Body of pancreas (tissue), 4 donors: ENCODE measurements at regions not wholly inside any gene's neighbourhood (a gene's known extent, or its start where the extent isn't known, plus 50 kb on each side); places are given as distances from the start of the nearest gene placed in this dataset.

Source experiments
- ATAC-seq: fragments of 150-250 bp; one replicate; pipeline ENCODE4 v1.9.1; 2016
- DNase-seq, 4 donors: peaks; one replicate each; pipeline ENCODE4 v3.0.0-alpha.2; 2019
- H3K27ac ChIP-seq, 4 donors: fragments of 200-600 bp; sonication (generic); 1 replicate in 3 of 4; 2 replicates in 1 of 4; pipeline versions ENCODE4 v1.5.1 to v1.6.1; 2016 to 2019; ENCODE audit warnings: mild to moderate bottlenecking in 1 of 4, mixed read lengths in 1 of 4, moderate library complexity in 1 of 4
- H3K27me3 ChIP-seq, 2 donors: fragments of 200-600 bp; sonication (generic); one replicate each; pipeline ENCODE4 v1.6.0; 2016; ENCODE audit warnings: mild to moderate bottlenecking in 1 of 2
- H3K36me3 ChIP-seq, 2 donors: fragments of 200-600 bp; sonication (generic); replicated peaks in 1 of 2; 2 replicates each; pipeline ENCODE4 v1.5.1; 2016; ENCODE audit warnings: low read depth in 2 of 2; ENCODE audit not compliant: insufficient read depth in 1 of 2
- H3K4me1 ChIP-seq: fragments of 200-600 bp; sonication (generic); one replicate; pipeline ENCODE4 v1.6.0; 2016
- H3K4me3 ChIP-seq, 2 donors: fragments of 200-600 bp; sonication (generic); 1 replicate in 1 of 2; 2 replicates in 1 of 2; pipeline ENCODE4 v1.5.1; 2016 to 2019
- H3K9me3 ChIP-seq, 3 donors: fragments of 200-600 bp; sonication (generic); 1 replicate in 2 of 3; 2 replicates in 1 of 3; pipeline ENCODE4 v1.5.1; 2016
- POLR2A ChIP-seq, 3 donors: fragments of 450-650 bp; IDR thresholded peaks; one replicate each; pipeline ENCODE4 v1.6.1; 2016; ENCODE audit warnings: antibody characterized with exemption in 3 of 3, mild to moderate bottlenecking in 2 of 3
- WGBS, 2 donors: methylation state at CpG; one replicate each; pipeline ENCODE4 v1.1.5; 2017; 5-methylcytosine and 5-hydroxymethylcytosine counted together
- intact Hi-C: fragments of 100-400 bp; cut with DNase I; formaldehyde crosslinking; loops from one replicate; pipeline ENCODE4 v1.15.1; 2023
- TF ChIP-seq, protein P1 (sequence below), 7 experiments: fragments of 450-650 bp in 4 of 7; fragments of 200-600 bp in 3 of 7; sonication (generic) in 3 of 7; IDR thresholded peaks; one replicate each; pipeline ENCODE4 v1.5.1; 2016 to 2019; ENCODE audit warnings: antibody characterized with exemption in 7 of 7

DNA sequence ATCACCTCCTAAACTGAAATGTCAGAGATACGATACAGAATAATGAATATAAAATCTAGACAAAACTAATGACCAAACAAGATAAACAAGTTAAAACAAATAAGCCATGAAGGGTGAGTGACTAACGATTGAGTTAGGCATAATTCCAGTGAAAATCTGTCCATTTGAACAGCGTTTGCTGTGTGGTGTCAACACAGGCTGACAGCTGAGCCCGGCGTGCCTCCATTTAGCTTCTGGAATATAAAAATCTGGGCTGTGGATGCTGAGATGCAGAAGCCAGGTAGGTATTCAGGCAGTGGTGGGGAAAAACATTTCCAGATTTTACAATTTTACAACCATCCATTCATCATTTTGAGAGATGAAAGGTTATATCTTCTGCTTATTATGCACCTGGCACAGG lies 2041.4 kb upstream of the CELF4 start:
- Histone ChIP-seq H3K27me3 (no peaks in the 10 kb centered on the region), H3K9me3 (no peaks in the 10 kb centered on the region), H3K4me1 (no peaks in the 10 kb centered on the region), H3K36me3 (no peaks in the 10 kb centered on the region), H3K4me3 (no peak overlapping the region), H3K27ac (no peak overlapping the region)
- intact Hi-C loops = no loop called here
- no peak for TF ChIP-seq POLR2A (IDR thresholded peaks at IDR 0.05)
- WGBS, 2 donors = 13 to 22% methylated on average over 5 of the region's 5 CpGs
- ATAC-seq (no peak), DNase-seq (no peak)

DNA sequence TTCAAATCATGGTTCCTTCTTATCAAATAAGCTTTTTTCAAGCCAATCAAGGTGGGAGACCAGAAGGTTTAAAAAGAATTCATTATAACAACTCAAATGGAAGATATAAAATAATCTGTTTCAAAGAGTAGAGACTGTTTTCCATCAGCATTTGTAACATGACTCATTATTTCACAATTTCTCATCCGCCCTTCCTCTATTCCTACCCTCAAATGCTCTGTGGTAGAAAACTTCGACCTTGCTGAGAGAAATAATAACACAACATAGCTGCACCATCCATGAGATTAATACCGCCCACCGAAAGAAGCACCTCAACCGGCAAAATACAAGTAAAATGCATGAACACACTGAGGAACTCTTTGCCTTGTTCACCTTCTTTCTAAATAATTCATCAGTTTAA lies 2039.2 kb upstream of the CELF4 start:
- H3K36me3 ChIP-seq = no peaks in the 10 kb centered on the region
- no peaks in the 10 kb centered on the region for H3K9me3 ChIP-seq

DNA sequence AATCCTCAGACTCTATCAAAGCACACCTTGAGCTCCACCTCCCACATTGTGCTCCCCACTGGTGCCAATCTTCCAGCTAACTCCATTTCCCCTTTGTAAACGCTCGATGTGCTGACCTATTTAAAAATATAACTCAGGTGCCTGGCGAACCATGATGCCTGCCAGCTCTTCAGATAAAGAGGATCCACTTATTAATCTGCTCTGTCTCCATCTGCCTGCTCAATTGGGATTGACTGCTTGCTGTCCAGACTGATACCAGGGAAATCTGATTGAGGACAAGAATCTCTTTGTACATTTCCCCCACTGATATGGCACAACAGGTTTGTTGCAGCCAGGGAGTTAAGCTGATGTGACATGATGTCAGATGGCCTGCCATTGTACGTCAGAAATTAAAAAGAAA lies 2036.5 kb upstream of the CELF4 start:
- DNase-seq = no peak
- 62 to 79% methylated on average over 4 of the region's 4 CpGs for WGBS, 2 donors
- intact Hi-C loops = no loop called here
- no peaks in the 10 kb centered on the region for H3K36me3 ChIP-seq
- no peak for TF ChIP-seq POLR2A (IDR thresholded peaks at IDR 0.05)
- TF ChIP-seq, protein P1, sequence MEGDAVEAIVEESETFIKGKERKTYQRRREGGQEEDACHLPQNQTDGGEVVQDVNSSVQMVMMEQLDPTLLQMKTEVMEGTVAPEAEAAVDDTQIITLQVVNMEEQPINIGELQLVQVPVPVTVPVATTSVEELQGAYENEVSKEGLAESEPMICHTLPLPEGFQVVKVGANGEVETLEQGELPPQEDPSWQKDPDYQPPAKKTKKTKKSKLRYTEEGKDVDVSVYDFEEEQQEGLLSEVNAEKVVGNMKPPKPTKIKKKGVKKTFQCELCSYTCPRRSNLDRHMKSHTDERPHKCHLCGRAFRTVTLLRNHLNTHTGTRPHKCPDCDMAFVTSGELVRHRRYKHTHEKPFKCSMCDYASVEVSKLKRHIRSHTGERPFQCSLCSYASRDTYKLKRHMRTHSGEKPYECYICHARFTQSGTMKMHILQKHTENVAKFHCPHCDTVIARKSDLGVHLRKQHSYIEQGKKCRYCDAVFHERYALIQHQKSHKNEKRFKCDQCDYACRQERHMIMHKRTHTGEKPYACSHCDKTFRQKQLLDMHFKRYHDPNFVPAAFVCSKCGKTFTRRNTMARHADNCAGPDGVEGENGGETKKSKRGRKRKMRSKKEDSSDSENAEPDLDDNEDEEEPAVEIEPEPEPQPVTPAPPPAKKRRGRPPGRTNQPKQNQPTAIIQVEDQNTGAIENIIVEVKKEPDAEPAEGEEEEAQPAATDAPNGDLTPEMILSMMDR (IDR thresholded peaks at IDR 0.05) = no peak
- H3K4me1 ChIP-seq = no peaks in the 10 kb centered on the region
- no peaks in the 10 kb centered on the region for H3K9me3 ChIP-seq
- H3K4me3 ChIP-seq = no peak overlapping the region
- ATAC-seq = no peak
- no peak overlapping the region for H3K27ac ChIP-seq
- H3K27me3 ChIP-seq = no peaks in the 10 kb centered on the region

More for the DNA sequence above, 2039.2 kb upstream of the CELF4 start:
- WGBS, 2 donors = 83 to 85% methylated on average over 5 of the region's 5 CpGs
- TF ChIP-seq POLR2A (IDR thresholded peaks at IDR 0.05) = no peak
- TF ChIP-seq, protein P1 (IDR thresholded peaks at IDR 0.05) = no peak
- Histone ChIP-seq H3K4me1 (no peaks in the 10 kb centered on the region), H3K27me3 (no peaks in the 10 kb centered on the region), H3K4me3 (no peak overlapping the region), H3K27ac (no peak overlapping the region)
- no peak for DNase-seq
- ATAC-seq = no peak
- intact Hi-C loops = no loop called here

DNA sequence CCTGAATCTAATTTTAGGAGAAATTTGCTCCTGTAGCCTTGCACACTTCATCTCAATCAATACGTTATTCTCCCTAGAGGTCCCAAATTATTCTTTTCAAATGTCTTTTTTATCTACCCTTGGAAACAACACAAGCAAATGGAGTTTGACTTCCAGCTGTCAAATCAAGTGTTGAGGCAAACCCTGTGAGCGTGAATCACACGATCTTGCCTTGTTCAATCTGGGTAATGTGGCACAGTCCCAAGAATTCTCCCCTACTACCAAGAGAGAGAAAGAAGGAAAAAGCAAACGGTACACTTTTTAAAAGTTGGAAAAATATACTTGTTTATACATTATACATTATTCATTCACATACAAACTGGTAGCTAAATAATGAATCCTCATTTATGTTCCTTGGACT lies 2035.3 kb upstream of the CELF4 start:
- no peaks in the 10 kb centered on the region for H3K36me3 ChIP-seq
- no peak overlapping the region for H3K4me3 ChIP-seq
- DNase-seq (no peak), ATAC-seq (no peak)
- no peak for TF ChIP-seq POLR2A (IDR thresholded peaks at IDR 0.05)
- no peaks in the 10 kb centered on the region for H3K27me3 ChIP-seq
- H3K27ac ChIP-seq = no peak overlapping the region
- WGBS, 2 donors = 51 to 64% methylated on average over 4 of the region's 4 CpGs
- intact Hi-C loops = no loop called here
- no peaks in the 10 kb centered on the region for H3K9me3 ChIP-seq
- H3K4me1 ChIP-seq = no peaks in the 10 kb centered on the region

DNA sequence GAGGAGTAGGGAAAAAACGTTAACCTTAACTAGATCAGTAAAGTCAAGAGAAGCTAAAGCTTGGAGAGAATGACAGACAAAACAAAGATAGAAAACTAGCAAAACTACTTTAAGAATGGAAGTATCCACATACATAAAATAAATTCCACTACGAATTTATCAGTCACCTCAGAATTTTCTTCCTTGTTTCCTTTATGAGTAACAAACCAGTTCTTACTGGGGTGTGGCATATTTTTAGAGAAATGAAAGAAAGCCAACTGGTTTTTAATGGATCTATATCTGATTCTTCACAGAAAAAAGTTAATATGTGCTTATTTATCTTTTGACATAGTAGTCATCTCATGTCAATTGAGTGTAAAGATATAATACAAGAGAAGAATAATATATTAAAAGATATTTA lies 2033.7 kb upstream of the CELF4 start:
- no peaks in the 10 kb centered on the region for H3K9me3 ChIP-seq
- H3K36me3 ChIP-seq = no peaks in the 10 kb centered on the region
- WGBS, 2 donors = 53 to 55% methylated on average over 2 of the region's 2 CpGs
- H3K27ac ChIP-seq = no peak overlapping the region
- H3K27me3 ChIP-seq = no peaks in the 10 kb centered on the region
- H3K4me1 ChIP-seq = no peaks in the 10 kb centered on the region
- H3K4me3 ChIP-seq = no peak overlapping the region
- TF ChIP-seq POLR2A (IDR thresholded peaks at IDR 0.05) = no peak
- TF ChIP-seq, protein P1 (IDR thresholded peaks at IDR 0.05) = no peak
- ATAC-seq (no peak), DNase-seq (no peak)
- intact Hi-C loops = no loop called here

DNA sequence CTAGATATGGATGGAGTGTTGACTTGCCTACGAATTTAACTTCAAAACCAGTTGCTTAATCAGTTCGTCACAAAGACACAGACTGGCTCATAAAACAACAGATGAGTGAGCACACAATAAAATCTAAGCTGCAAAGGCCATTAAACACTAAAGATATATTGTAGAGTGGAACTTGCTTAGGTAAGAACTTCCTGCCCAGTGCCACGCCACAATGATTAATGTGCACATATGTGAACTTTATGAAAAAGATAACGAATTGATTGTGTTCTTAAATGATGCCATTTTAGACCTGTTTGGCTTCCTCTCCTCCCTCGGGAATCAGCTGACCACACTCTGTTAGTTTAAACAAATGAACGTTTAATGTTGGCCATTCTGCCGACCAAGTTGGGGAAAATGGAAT lies 2031.3 kb upstream of the CELF4 start:
- ATAC-seq (no peak), DNase-seq (no peak)
- Histone ChIP-seq H3K4me1 (no peaks in the 10 kb centered on the region), H3K4me3 (no peak overlapping the region), H3K27ac (no peak overlapping the region), H3K36me3 (no peaks in the 10 kb centered on the region), H3K9me3 (no peaks in the 10 kb centered on the region), H3K27me3 (no peaks in the 10 kb centered on the region)
- no peak for TF ChIP-seq POLR2A (IDR thresholded peaks at IDR 0.05)
- intact Hi-C loops = no loop called here
- WGBS, 2 donors = 21% methylated on average over 7 of the region's 7 CpGs
